Hematopoietic multipotent progenitor cell treated with erythropoietin and hydrocortisone succinate and interleukin-3 and kit ligand, for 6 days (in vitro differentiated cells): ENCODE measurements at regions not wholly inside any gene's neighbourhood (a gene's known extent, or its start where the extent isn't known, plus 50 kb on each side); places are given as distances from the start of the nearest gene placed in this dataset.
A peak's percentile ranks its signal among the peaks of the same experiment; 100 is the strongest.
"Not testable (repeated sequence)": the region's sequence is repeated elsewhere in the genome, so short reads cannot be mapped to it uniquely, and the experiment has no call there.

Experiments used
- DNase-seq: peaks from one replicate; pipeline ENCODE4 v3.0.0-alpha.2; 2015

DNA sequence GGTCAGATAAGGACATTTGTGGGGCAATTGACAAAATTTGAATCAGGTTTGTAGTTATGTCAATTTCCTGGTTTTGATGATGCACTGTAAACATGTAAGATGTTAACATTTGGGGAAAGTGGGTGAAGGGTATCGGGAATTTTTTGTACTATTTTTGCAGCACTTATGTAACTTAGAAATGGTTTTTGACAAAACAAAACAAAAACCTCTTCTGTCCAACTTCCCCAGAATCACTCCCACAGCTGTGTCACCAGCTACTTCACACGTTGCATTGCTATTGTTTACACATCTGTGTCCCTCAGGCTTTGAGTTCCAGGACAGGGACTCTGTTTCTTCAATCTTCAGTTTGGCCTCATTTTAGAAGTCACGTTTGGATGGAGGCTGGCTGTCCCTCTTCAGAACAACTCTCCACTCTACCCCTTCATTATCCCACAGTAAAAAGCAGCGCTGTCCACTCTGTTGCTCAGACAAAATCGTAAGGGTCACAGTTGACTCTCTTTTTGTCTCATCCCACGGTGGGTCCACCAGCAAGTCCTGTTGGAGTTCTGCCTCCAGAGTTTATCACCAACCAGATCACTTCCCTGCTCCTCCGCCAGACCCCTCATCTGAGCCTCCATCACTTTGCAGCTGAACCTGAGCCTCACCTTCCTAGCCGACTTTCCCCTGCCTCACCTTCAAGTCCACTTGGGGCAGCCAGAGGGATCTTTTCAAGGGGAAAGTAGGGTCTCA is 63.2 kb downstream of the NENF start:
- DNase-seq, result no peak

DNA sequence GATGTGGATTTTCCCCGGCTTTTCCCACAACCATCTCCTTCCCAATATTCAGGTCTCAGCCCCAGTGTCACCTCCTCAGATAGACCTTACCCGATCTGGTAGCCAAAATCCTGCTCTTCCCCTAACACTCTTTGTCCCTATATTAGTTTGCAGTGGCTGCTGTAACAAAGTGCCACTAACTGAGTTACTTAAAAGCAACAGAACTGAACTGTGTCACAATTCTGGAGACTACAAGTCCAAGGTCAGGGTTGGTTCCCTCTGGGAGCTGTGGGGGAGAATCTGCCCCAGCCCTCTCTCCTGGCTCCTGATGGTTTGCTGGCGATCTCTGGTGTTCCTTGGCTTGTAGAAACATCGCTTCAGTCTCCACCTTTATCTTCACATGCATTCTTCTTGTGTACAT is 64.0 kb downstream of the NENF start:
- no peak for DNase-seq

- no peak for DNase-seq
Observed at GRCh38 chr1:212497553-212497952, 64.8 kb downstream of the NENF start.

DNA sequence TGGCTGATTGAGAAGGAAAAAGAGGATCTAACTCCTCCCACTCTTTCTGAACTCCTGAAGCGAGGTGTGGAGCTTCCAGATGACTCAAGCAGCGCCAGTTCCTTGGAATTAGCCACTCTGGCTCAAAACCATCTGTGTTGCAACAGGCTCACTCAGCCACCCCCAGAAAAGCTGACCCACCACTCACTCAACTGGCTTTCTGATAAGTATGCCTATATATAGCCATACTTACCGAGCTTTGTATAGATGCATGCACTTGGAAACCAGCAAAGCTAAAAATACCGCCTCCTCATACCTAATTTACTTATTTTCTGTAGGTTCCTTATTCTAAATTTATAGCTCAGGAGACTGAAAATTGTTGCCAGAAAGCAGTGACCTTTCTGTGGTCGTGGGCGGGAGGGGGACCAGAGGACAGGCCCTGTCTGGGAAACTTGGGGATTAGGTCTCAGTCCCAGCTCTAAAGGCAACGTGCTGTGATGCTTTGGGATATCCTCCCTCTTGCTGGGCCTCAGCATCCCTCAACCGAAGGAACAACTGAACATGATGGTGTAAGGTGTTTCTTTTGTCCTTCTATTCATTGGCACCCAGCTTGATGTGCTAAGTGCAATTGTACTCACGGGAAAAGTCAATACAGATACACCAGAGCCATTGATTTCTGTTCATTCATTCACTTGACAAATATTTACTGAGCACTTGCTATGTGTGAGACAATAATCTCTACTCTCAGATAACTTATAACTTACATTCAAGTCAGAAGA is 65.7 kb downstream of the NENF start:
- no peak for DNase-seq

GRCh38 chr1:212500351-212500750 is 67.6 kb downstream of the NENF start:
- DNase-seq, result no peak

- no peak for DNase-seq
Observed at GRCh38 chr1:212500983-212501382, 68.3 kb downstream of the NENF start.

DNA sequence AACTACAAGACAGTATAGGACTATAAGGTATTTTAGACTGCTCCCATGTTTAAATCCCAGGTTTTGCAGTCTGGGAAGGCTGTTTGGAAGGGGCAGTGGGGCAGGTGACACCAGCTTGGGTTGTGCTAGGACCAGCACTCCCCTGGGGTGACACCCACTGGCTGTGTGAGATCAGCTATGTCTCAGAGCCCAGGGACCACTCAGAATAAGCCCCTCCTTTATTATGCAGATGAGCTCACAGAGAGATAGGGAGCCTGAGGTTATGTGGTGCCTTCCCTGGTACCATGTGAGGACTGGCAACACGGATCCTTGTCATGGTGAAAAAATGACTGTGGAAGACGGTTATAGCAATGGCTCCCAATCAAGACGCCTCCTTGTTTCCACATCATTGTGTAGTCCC is 71.0 kb downstream of the NENF start:
- peak; percentile 12 for DNase-seq

GRCh38 chr1:212504171-212504803 is 71.6 kb downstream of the NENF start:
- no peak for DNase-seq

DNA sequence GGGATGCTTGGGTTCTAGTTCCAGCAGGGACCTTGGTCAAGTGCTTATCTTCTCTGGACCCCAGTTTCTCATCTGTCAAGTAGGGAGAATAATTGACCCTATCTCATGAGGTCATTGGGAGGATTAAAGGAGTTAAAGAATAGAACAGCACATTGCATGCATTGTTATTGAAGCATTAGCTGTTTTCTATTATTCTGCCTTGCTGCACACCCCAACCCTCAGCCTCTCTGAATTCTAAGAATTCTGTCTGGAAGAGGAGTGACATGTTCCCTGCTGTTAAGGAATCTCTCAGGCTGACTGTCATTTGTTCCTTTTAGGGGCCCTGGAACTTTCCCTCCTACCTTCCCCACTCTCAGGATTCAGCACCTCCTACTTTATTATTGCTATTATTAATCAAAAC is 73.9 kb downstream of the NENF start:
- no peak for DNase-seq

DNA sequence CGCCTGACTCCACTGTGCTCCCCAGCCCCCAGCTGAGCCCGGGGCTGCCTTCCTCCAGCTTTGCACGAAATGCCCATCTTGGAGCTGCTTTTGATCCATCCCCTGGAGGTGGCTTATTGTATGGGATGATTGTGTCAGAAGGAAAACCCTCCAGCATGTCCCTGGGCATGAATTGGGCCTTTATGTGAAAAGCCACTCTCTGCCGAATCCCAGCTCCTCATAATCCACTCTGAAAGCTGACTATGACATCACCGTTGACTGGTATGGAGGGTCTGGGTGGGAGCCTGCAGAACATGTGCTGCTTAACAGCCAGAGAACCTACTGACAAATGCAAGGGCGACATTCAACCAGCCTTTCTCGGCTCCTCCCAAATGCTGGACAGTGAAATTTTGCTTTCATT is 74.6 kb downstream of the NENF start:
- DNase-seq, result no peak

DNA sequence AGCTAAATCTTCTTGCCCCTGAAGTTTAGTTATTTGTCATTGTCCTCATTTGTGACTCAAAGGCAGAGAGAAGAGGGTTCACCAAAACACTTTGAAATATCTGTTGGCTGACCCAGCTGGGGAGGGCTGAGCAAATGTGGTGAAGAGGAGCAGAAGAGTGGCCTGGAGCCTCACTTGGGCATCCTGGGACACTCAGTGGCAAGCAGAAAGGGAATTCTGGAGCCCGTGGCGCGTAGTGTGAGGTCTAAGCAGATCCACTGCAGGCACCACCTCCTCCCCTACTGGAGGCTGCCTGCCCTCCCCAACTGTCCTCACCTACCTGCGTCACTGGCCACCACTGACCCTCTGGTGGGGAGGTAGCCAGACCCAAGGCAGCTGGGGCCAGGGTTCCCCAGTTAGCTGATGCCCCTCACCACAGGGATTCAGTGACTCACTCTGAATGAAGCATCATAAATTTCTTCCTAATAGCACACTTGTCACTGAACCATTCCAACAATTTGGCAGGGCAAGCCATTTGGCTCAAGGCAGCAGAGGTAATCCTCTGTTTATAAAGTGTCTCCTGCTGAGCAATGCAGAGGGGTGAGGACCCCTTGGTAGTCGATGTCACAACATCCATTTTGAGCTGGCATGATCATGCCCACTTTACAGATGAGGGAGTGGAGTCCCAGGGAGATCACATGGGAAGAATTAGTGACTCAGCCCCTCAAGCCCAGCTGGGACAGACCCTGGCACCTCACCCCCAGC is 80.3 kb downstream of the NENF start:
- no peak for DNase-seq

DNA sequence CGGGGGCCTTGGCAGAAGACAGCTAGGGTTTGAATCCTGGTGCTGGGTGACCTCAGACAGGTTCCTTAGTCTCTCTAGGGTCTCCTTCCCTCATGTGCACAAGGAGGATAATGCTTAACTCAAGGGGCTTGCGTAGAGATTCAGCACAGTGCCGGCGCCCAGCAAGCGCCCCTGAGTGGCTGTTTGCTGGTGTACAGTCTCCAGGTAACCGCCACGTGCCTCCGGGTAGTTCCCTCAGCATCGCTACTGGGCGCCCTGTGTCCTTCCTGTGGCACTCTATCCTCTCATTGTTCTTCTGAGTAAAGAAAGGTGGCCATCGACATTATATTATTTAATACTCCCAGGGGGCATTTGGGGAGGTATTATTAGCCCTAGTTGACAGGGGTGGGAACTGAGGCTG is 80.9 kb downstream of the NENF start:
- DNase-seq, result no peak

DNA sequence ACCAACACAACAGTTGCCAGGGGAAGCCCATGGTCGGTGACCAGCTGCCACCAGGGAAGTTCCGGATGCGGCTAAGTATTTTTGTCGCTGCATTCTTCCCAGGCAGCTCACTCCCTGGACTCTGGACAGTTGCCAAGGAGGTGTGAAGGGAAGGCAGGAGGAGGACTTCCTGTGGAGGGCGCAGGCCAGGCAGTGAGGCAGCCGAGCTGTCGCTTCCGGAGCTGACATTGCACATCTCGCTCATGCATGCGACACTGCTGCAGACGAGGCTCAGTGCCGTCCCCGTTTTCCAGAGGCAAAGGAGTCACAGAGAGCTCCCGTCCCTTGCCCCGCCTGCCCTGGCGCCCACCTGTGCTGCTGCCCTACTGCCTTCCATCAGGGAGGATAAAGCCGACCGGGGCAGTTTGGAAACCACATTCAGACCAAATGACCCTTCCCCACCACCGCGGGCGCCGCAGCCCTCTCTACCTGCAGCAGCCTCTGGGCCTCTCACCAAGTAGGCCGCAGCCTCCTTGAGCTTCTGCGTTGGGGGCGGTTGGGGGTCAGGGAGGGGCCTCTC is 81.4 kb downstream of the NENF start:
- DNase-seq, result peak; percentile 31

DNA sequence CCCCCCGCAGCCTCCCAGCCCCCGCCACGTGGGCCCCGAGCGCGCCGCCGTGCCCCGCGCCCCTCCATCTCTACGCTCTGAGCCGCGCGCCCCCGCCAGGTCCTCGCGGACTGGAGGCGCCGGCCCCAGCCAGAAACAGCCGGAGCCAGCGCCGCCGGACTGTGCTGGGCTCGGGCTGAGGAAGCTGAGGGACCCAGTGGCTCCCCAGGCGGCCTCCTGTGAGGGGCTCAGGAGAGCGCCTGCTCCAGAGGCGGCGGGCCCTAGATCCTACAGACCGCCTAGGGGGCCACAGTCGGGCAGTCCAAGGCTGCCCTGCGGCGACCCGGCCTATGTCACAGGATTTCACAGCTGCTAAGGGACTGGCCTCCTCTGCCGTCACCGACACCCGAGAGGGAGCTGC is 82.1 kb downstream of the NENF start:
- DNase-seq, result peak; percentile 4

GRCh38 chr1:212515329-212515760 is 82.6 kb downstream of the NENF start:
- DNase-seq, result no peak

DNA sequence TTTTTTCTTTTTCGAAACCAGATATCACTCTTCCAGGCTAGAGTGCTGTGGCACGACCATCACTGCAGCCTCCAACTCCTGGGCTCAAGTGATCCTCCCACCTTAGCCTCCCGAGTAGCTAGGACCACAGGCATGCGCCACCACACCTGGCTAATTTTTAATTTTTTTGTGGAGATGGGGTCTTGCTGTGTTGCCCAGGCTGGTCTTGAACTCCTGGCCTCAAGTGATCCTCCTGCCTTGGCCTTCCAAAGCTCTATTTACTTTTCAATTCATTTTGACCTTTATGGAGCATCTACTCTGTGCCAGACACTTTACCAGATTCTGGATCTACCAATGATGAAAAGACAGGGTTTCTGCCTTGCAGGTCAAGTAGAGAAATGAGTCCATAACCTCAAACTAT is 83.3 kb downstream of the NENF start:
- not testable (repeated sequence) for DNase-seq

DNA sequence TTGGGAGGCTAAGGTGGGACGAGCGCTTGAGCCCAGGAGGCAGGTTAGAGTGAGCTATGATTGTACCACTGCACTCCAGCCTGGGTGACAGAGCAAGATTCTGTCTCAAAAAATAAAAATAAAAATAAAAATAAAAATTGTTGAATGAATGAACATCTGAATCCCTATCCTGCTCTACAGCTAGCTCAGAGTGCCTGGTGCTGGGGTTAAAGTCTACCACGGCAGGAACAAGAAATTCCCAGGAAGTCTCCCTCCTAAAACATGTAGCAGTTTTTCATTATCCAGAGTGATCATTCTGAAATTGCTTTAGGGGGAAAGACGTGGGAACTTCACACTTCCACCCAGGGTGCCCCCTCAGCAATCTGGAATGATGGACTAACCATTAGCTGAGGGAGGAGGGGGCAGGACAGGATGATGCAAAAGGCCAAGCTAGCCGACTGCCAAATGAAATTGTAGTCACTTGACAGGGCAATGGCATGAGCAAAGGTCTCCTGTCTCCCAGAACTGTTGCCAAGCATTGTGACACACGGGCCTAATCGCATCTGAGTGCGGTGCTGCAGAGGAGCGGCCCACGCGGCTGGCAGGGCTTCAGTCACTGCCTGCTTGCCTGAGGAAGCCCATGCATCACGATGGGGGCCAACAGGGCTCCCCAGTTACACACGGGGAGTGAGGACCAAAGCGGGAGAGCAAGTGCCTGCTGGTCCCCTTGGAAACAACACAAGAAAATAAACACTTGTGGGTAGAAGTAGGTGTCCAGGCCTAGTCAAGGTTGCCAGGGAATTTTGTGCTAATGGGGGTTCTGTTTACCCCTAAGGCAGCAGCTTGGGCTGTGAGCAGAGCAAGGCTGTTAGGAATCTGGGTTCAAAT is 85.7 kb downstream of the NENF start:
- no peak for DNase-seq

DNA sequence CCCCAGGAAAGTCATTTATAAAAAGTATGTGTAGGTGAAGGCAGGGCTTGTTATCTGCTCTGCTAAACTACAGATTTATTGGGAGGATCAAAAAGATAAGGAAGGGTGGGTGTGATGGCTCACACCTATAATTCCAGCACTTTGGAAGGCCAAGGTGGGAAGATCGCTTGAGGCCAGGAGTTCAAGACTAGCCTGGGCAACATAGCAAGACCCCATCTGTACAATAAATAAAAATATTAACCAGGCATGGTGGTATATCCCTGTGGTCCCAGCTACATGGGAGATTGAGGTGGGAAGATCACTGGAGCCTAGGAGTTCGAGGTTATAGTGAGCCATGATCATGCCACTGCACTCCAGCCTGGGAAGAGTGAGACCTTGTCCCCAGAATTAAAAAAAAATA is 86.4 kb downstream of the NENF start:
- DNase-seq, result no peak

DNA sequence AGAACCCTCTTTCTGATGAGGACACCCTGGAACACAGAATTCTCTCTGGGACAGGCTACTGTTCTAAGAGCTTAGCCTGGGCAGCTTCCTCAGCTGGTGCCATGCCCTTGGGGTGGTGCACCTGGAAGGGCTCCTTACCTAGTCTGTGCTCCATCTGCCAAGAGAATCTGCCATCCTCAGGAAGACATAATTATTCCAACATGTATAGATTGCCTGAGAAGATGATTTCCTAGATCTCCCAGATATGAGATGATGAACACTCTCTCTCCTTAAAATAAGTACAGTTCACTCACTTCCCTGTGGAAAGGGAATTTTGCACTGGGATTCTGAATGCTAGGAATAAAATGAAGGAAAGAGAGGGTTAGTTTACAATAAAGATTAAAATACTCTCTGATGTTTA is 87.6 kb downstream of the NENF start:
- no peak for DNase-seq

DNA sequence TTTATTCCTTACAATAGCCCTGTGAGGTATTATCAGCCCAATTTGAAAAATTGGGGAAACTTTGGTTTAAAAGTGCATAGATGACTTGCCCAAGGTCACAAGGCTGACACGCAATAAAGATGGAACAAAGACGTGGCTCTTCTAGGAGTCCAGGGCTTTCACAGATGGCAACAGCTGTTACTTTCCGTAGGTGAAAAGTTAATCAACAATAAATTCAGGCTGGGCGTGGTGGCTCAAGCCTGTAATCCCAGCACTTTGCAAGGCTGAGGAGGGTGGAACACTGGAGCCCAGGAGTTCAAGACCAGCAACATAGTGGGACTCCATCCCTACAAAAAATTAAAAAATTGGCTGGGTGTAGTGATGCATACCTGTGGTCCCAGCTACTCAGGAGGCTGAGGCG is 87.8 kb upstream of the ATF3 start:
- no peak for DNase-seq

- DNase-seq, result no peak
Observed at GRCh38 chr1:212525479-212526110, 83.0 kb upstream of the ATF3 start.

DNA sequence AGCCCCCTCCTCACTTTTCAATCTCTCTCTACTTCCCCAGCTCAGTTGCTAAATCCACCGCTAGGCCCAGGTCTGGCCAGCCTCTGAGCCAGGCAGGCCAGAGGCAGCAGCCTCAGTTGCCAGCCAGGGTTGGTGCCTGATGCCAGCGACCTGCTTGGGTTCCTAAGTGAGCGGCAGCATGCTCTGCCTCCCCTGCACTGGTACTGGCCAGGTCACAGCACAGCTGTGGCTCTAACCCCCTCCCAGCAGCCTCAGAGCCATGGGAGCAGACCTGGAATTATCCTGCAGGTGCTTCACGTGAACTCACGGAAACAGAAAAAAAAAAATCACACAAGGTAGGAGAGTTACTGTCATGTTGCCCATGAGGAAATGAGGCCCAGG is 82.5 kb upstream of the ATF3 start:
- no peak for DNase-seq
